RWPE1 (cell line): ENCODE measurements at regions not wholly inside any gene's neighbourhood (a gene's known extent, or its start where the extent isn't known, plus 50 kb on each side); places are given as distances from the start of the nearest gene placed in this dataset.

Experiments
- CTCF ChIA-PET: fragments of 350-600 bp; sonication (Branson Sonifier 250); formaldehyde crosslinking; extraction: SDS; loops from one replicate; lab custom pipeline; 2021; lab: Yijun Ruan, JAX
- POLR2A ChIA-PET: fragments of 400-600 bp; formaldehyde crosslinking; extraction: SDS; loops from one replicate; lab custom pipeline; 2020; ENCODE audit warnings: antibody characterized with exemption; ENCODE audit not compliant: low non-redundant PET; lab: Yijun Ruan, JAX
- DNase-seq: peaks from one replicate; pipeline ENCODE4 v3.0.0; 2012; ENCODE audit warnings: low spot score
- H3K27ac ChIP-seq: fragments of 450-650 bp; 2 replicates; pipeline ENCODE4 v1.5.1; 2017
- CTCF ChIP-seq: fragments of 450-650 bp; conservative IDR thresholded peaks from 2 replicates; pipeline ENCODE4 v1.5.1; 2017; ENCODE audit warnings: low read depth, mild to moderate bottlenecking

DNA sequence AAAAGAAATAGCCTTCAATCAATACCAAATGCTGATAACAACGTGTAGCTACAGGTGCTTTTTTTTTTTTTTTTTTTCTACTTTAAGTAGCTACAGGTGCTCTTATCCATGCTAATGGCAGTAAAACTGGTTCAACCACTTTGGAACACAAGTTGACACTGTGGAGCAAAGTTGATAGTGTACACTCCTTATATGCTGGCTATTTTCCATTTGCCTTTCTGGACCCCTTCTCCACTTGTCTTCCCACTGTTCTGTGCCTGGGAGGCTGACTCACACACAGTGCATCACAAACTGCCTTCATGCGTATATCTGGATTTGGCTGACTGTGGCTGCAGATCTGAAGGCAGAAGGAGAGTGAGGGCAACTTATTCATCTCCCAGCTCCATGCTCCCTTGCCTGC is 247.9 kb downstream of the MSX2 start:
- CTCF ChIA-PET: interaction anchor here (0.6 kb wide), 1 partner anchor 101 kb away, joined by 3 read pairs; no protein-coding TSS in a partner anchor
- POLR2A ChIA-PET: no interaction called here
- no peak overlapping the region for H3K27ac ChIP-seq
- DNase-seq: no peak
- TF ChIP-seq CTCF: no peak

GRCh38 chr5:174971210-174971609 is 246.8 kb downstream of the MSX2 start:
- no peak overlapping the region for H3K27ac ChIP-seq
- no peak for TF ChIP-seq CTCF
- ChIA-PET CTCF (interaction anchor here (0.6 kb wide), 1 partner anchor 49 kb away, joined by 3 read pairs; no protein-coding TSS in a partner anchor), POLR2A (no interaction called here)
- DNase-seq: no peak

GRCh38 chr5:174970502-174970901 is 246.1 kb downstream of the MSX2 start:
- no peak overlapping the region for H3K27ac ChIP-seq
- ChIA-PET CTCF (interaction anchor here (0.5 kb wide), 1 partner anchor 403 kb away, joined by 6 read pairs; no protein-coding TSS in a partner anchor), POLR2A (no interaction called here)
- no peak for DNase-seq
- no peak for TF ChIP-seq CTCF

GRCh38 chr5:174953871-174954270 is 229.5 kb downstream of the MSX2 start:
- CTCF ChIA-PET: interaction anchor here (0.6 to 1.4 kb wide), 3 partner anchors 490 to 511 kb away, joined by 3 to 10 read pairs (median 5); partner anchors contain the start of gene DRD1

DNA sequence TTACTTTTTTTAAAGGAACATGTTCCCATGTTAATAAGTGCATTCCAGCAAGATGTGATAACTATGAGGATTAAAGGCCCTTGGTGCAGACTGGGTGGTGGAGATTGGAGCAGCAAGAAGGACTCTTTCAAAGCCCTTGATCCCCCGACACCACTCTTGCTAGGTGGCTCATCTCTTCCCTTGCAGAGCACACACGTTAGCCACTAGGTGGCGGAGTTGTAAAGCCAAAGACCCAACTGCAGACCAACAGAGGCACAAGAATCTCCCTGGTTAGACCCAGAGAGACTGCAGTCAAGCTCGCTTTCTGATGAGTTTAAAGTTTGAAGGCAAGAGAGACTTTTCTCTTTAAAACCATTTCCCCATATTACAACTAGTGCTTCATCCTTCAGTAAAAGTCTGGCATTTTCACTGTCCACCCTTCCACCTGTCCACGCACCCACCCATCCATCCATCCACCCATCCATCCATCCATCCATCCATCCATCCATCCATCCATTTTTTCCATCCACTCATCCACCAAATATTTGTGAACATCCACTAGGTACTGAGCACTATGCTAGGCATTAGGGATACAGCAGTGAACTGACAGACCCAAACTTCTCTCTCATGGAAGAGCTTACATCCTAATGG is 226.9 kb downstream of the MSX2 start:
- no peak overlapping the region for H3K27ac ChIP-seq
- ChIA-PET CTCF (interaction anchor here (0.5 to 1.3 kb wide), 17 partner anchors 11 to 1821 kb away, joined by 3 to 15 read pairs (median 3); partner anchors contain the start of gene DRD1), POLR2A (no interaction called here)
- TF ChIP-seq CTCF: peak; percentile 89
- peak; percentile 84 for DNase-seq

More at GRCh38 chr5:174953871-174954270, 229.5 kb downstream of the MSX2 start:
- no peak for DNase-seq
- no peak for TF ChIP-seq CTCF
- POLR2A ChIA-PET: no interaction called here
- H3K27ac ChIP-seq: no peak overlapping the region

DNA sequence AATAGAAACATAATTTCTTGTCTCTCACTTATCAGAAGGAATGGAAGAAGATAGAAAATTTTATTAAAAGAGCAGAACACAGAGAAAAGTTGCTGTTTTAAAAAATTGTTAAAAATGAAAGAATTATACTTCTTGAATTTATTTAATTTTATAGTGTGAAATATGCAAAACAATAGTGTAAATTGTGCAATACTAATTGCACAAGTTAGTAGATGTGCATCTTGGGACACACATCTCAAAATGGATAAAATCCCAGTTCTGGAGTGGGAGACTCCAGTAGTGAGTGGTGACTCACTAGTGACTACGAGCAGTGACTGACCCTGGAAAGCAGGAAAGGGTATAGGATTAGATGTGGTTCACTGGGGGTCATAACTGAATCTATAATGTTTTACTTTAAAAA is 223.2 kb downstream of the MSX2 start:
- CTCF ChIA-PET: interaction anchor here (1.3 kb wide), 1 partner anchor 11 kb away, joined by 4 read pairs; no protein-coding TSS in a partner anchor
- H3K27ac ChIP-seq: no peak overlapping the region
- no peak for TF ChIP-seq CTCF
- DNase-seq: peak; percentile 36
- POLR2A ChIA-PET: no interaction called here
